D721Med (cell line): ENCODE measurements at regions not wholly inside any gene's neighbourhood (a gene's known extent, or its start where the extent isn't known, plus 50 kb on each side); places are given as distances from the start of the nearest gene placed in this dataset.
A peak's percentile ranks its signal among the peaks of the same experiment; 100 is the strongest.

Experiments
- DNase-seq: peaks from one replicate; pipeline ENCODE4 v3.0.0; 2011; ENCODE audit warnings: low spot score; ENCODE audit not compliant: insufficient read length
- FAIRE-seq: peaks from 2 replicates; lab custom pipeline; 2011; peaks lifted over from hg19 to GRCh38; lab: Jason Lieb, UNC
- TF ChIP-seq, protein P1 (sequence below): IDR thresholded peaks from 2 replicates; pipeline ENCODE4 v1.5.1; 2012; ENCODE audit warnings: mild to moderate bottlenecking, control low read depth; ENCODE audit not compliant: insufficient read depth; ENCODE audit errors: missing control alignments

DNA sequence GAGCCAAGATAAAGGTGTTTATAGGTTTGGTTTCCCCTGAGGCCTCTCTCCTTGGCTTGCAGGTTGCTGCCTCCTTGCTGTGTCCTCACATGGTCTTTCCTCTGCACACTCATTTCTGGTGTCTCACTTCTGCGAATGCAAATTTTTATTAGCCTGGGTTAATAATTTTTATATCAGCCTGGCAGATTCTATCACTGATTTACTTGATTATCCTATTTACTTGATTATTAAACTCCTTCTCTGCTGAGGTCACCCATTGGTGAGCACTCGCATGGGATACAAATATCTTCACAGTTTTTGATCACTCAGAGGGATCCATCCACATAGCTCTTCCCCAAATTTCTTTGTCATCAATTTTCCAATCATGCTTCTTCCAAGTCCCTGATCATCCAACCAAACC is 90.9 kb upstream of the IGLL5 start:
- no peak for DNase-seq
- FAIRE-seq: no peak
- TF ChIP-seq, protein P1, sequence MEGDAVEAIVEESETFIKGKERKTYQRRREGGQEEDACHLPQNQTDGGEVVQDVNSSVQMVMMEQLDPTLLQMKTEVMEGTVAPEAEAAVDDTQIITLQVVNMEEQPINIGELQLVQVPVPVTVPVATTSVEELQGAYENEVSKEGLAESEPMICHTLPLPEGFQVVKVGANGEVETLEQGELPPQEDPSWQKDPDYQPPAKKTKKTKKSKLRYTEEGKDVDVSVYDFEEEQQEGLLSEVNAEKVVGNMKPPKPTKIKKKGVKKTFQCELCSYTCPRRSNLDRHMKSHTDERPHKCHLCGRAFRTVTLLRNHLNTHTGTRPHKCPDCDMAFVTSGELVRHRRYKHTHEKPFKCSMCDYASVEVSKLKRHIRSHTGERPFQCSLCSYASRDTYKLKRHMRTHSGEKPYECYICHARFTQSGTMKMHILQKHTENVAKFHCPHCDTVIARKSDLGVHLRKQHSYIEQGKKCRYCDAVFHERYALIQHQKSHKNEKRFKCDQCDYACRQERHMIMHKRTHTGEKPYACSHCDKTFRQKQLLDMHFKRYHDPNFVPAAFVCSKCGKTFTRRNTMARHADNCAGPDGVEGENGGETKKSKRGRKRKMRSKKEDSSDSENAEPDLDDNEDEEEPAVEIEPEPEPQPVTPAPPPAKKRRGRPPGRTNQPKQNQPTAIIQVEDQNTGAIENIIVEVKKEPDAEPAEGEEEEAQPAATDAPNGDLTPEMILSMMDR: no peak

DNA sequence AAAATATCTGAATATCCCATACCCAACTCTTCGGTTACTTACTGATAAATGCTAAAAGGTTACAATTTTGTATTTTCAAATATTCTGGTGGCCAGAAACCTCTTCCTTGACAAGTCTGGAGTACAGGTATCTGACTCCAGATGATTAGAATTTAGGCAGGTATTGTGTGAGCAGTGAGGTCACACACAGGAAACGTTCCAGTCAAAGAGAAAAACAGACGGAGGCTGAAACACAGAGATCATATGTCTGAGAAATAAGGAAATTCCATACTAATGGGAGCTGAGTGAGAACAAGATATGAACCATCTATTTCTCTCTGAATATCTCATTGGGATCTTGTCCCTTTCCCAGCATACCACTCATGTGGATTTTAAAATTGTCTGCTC is 89.4 kb upstream of the IGLL5 start:
- no peak for DNase-seq

DNA sequence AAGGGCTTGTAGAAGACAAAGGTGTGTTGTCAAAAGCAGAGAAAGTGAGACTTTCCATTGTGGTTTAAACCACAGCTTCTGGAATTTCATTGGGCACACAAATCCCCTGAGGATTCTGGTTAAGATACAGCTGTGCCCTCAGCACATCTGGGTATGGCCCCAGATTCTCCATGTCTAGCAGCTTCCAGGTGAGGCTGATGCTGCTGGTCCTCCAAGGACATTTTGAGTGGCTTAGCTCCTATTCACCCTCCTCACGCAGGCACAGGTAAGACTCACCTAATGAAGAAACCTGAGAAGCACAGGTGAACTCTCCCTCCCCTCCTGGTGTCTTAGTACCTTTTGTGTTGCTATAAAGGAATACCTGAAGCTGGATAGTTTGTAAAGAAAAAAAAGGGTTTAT is 88.9 kb upstream of the IGLL5 start:
- DNase-seq (no peak), FAIRE-seq (no peak)
- TF ChIP-seq, protein P1: no peak

More for the DNA sequence above, 89.4 kb upstream of the IGLL5 start:
- FAIRE-seq: no peak
- TF ChIP-seq, protein P1: no peak

DNA sequence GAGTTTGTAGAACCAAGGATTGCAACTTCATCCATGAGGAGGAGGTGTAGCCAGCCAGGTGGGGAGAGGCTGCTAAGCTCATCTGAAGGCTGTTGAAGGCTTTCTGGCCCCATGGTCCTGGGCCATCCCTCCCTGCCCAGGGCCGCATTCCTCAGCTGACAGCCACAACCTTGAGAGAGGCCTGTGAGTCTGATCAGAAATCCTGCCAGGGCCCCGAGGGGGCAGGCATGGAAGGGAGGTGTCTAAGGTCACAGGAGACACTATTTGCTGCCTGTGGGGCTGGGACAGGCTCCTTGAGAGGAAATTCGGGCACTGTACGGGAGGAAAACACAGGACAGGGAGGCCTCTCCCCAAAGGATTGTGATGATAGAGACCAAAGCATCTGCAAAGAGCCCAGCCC is 88.1 kb upstream of the IGLL5 start:
- TF ChIP-seq, protein P1: no peak
- FAIRE-seq (no peak), DNase-seq (no peak)

DNA sequence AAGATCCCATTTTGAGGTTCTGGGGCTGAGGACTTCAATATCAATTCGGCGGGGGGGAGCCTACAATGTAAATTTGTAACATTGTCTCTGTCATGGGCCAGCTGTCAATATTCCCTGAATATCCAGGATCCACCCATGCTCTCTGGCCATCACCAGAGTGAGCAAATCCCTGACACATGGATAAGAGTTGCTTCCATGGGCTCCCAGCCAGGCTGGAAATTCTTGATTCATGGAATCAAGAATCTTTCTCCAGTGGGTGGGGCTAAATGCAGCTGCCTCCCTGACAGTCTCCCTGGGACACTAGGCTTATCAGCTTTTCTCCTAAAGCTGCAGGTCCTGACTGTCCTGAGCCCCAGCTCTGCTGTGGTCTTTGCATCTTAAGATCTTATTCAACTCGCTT is 86.9 kb upstream of the IGLL5 start:
- FAIRE-seq: no peak
- TF ChIP-seq, protein P1: no peak
- DNase-seq: no peak

DNA sequence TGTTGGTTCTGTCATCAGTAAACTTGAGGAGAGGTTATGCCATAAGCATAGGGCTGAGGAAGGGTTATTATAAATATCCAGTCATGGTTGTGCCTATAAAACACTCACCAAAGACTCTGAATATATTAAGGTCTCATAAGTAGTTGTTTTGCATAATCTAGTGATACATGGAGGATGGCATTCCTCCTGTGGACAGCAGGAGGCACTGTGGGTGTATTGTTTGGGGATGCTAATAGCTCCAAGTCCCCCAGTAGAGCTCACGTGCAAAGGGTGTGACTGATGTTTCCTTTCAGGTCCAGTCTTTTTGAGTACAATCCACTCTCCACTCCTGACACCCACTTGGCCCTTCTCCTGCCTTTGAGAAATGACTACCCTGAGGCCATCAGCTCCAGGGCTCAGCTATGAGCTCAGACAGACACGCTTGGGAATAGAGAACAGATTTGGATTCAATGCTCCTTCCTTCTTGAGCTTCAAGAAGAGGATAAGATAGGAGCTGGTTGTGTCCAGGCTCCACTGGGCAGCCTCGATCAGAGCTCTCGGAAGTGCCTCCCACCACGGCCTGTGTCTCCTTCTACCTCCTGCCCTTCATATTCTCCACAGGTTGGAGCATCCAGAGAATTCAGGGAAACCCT is 85.2 kb upstream of the IGLL5 start:
- no peak for DNase-seq
- FAIRE-seq: no peak

More for the DNA sequence above, 85.2 kb upstream of the IGLL5 start:
- TF ChIP-seq, protein P1: peak; percentile 5
